ENCODE measurements at regions not wholly inside any gene's neighbourhood (a gene's known extent, or its start where the extent isn't known, plus 50 kb on each side); places are given as distances from the start of the nearest gene placed in this dataset.
"Not testable (repeated sequence)": the region's sequence is repeated elsewhere in the genome, so short reads cannot be mapped to it uniquely, and the experiment has no call there.

- DNase-seq = no peak
Measured at GRCh38 chr10:78326372-78326771, 292.7 kb downstream of the RPS24 start.

GRCh38 chr10:78327778-78328591 is 294.3 kb downstream of the RPS24 start:
- no peak for DNase-seq

GRCh38 chr10:78328592-78329404 is 295.1 kb downstream of the RPS24 start:
- DNase-seq = no peak

DNA sequence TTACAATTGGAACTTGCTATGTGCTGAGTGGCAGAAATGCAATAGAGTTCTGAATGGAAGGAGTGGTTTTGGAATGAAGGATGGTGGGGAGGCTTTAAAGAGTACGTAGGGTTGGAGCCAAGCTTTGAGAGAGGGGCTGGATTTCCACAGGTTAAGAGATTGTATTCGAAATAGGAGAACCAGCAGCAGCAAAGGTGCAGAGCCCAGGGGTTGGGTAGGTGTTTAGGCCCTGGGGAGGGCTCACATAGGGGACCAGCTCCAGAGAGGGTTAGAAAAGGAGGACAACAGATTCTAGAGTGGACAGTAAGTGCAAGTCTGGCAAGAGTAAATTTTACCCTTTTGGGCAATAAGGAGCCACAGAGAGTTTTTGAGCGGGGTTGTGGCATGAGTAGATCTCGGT is 297.2 kb downstream of the RPS24 start:
- DNase-seq = no peak

DNA sequence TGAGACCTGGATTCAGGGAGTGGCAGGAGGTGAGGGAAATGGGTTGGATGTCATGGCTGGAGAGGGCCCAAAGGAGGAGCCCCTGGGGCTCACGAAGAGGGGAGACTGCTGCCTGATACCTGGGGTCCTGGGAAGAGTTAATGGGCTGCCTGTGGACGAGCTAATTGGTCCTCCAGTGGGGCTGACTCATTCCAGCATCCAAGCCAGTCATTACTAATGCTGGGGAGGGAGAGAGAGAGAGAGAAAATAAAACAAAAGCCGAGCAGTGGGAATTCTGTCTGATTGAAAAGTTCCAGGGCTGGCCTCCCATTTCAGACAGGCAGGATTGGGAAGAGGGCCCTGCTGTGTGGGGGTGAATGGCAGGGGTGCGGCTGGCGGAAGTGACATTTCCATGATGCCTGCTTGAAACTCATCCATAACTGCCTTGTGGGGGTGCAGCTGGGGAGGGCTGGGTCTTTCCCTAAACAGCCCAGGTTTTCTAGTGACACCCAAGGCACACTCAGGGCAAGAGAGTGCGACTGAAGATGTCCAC is 297.8 kb downstream of the RPS24 start:
- no peak for DNase-seq

- DNase-seq = no peak
Measured at GRCh38 chr10:78332012-78332411, 298.3 kb downstream of the RPS24 start.

- DNase-seq = no peak
Measured at GRCh38 chr10:78332657-78333056, 299.0 kb downstream of the RPS24 start.

DNA sequence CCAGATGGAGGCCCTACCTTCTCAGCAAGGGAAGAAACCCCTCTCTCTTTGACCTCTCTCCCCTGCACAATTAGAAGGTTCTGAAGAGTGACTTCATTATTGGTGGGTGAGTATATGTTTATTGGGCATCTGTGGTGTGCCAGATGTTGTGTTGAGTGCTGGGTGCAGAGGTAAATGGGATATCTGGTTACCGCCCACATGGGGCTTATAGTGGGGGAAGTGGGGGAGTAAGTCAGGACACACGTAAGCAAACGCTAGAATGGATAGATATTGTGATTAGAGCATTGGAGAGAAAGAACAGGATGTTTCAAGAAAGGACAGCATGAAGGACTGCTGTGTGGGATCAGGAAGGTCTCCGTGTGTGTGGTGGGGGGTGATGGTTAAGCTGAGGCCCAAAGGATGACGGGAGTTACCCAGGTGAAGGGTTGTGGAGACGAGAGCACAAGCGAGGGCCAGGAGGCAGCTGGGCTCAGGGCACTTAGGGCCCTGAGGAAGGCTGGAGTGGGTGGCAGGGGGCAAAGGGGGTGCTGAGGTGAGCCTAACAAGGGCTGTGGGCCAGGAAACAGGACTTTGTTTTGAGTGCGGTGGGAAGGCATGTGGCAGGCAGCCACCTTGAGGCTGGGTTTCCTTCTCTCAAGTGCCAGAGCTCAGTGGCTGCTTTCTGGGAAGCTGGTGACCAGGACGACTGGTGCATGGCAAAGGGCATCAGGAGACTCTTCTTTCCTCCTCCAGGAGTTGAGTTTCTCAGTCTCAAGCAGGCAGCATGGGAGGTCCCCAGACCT is 299.9 kb downstream of the RPS24 start:
- DNase-seq = no peak

DNA sequence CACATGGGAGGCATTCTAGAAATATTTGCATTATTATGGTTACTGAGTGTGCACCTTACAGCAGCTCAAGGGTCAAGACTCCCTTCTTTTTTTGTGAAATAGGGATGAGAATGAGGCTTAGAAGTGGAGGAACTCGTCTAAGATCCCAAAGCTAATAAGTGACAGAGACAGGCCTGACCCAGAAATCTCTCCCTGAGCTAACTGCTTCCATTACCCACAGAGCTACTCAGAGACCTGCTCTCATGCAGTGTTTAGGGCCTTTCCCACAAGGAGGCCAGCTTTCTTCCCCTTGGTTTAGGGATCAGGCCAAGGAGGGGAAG is 301.7 kb downstream of the RPS24 start:
- DNase-seq = no peak

DNA sequence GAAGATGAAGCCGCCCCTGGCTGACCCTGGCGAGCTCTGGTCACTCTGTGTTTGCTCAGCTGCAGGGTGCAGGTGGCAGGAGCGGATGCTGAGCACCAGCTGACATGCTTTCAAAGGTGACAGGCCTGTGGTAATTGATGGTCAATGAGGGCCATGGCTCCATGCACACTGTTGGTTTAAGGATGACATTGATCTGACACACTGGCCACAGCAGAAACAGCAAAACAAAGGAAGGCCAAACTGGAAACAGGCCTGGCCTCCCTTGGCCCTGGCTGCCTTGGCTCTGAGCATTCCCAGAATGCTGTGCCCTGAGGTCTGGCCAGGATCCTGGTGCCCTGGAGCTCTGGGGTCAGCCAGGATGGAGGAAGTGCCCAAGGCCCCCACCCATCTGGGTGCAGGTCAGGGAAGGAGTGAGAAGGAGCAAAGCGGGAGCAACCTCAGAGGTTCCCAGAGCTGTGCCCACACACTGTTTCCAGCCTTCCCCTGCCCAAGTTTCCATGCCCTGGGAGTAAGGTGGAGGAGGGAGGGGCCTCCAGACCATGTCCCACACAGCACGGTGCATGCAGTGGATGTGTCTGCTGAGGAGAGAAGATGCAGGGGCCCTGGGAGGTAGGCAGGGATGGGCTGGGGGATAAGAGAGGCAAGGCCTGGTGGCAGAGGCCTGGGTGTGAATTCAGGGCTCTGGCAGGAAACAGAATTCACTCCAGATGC is 302.2 kb downstream of the RPS24 start:
- no peak for DNase-seq

GRCh38 chr10:78336402-78336791 is 302.7 kb downstream of the RPS24 start:
- no peak for DNase-seq

- DNase-seq = no peak
Measured at GRCh38 chr10:78337016-78337415, 303.4 kb downstream of the RPS24 start.

- DNase-seq = no peak
Measured at GRCh38 chr10:78337646-78338391, 304.2 kb downstream of the RPS24 start.

DNA sequence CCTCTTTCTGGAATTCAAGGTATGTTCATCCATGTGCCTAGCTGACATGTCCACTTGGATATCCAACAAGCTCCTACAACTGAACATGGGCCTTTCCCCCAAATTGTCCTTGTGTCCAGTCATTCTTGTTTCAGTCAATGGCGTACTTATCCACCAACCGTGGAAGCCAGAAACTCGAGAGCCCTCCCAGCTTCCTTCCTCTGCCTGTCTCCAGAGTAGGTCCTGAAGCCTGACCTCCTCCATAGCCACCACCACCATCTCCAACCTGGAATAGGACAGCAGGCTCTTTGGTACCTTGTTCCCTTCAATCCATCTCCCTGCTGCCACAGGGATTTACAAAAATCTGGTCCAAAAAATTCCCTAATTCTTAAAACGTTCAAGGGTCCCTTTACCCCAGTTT is 305.1 kb downstream of the RPS24 start:
- no peak for DNase-seq

DNA sequence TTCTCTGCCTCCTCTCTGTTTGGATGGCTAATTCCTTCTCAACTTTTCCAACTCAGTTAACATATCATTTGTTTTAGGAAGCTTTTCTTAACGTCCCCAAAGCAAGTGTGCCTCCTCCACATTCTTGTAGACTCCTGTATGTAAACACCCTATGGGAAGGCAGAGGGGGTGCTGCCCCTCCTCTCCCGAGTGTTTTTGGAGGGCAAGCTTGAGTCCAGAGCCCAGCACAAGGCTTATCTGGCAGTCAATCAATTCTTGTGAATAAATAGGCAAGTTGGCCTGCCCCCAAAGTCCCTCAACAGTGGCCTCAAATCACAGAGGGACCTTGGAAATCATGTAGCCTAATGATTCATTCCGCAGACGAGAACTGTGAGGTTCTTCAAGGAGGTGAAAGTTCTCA is 305.6 kb downstream of the RPS24 start:
- DNase-seq = no peak

- no peak for DNase-seq
Measured at GRCh38 chr10:78341953-78342614, 308.4 kb downstream of the RPS24 start.

GRCh38 chr10:78342827-78343653 is 309.4 kb downstream of the RPS24 start:
- DNase-seq = no peak

- DNase-seq = not testable (repeated sequence)
Measured at GRCh38 chr10:78344257-78344656, 310.6 kb downstream of the RPS24 start.

DNA sequence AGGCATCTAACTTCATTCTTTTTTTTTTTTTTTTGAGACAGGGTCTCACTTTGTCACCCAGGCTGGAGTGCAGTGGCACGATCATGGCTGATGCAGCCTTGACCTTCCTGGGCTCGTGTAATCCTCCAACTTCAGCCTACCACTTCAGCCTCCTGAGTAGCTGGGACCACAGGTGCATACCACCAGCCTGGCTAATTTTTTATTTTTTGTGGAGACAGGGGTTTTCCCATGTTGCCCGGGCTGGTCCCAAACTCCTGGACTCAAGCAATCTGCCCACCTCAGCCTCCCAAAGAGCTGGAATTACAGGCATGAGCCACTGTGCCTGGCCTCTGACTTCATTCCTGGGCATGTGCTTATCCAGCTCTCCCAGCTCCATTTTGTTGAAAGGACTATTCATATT is 311.9 kb downstream of the RPS24 start:
- DNase-seq = not testable (repeated sequence)

DNA sequence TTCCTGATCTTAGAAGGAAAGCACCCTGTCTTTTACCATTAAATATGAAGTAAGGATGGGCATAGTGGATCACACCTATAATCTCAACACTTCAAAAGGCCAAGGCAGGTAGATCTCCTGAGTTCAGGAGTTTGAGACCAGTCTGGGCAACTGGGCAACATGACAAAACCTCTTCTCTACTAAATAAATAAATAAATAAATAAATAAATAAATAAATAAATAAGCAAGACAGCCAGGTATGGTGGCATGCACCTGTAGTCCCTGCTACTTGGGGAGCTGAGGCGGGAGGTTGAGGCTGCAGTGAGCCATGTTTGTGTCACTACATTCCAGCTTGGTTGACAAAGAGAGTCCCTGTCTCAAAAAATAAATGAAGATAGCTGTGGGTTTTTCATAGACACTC is 313.1 kb downstream of the RPS24 start:
- no peak for DNase-seq

Measured in stimulated activated CD4-positive, alpha-beta T cell treated with anti-CD3 and anti-CD28 coated beads, Interleukin-4, amount 100 ng/mL, for 24 hours (primary cell).